HepG2 (cell line): ENCODE measurements at regions not wholly inside any gene's neighbourhood (a gene's known extent, or its start where the extent isn't known, plus 50 kb on each side); places are given as distances from the start of the nearest gene placed in this dataset.

Experiments
- ATAC-seq: fragments of 200-7000 bp; cut with Tn5 transposase; 3 replicates; pipeline ENCODE4 v1.9.1; 2020; ENCODE audit warnings: mild to moderate bottlenecking, moderate library complexity
- BruUV-seq: library from RNA; stranded (reverse); fragments of 400-500 nt; replicated peaks from 2 replicates; lab custom pipeline; 2021; lab: Mats Ljungman, UMichigan
- CTCF ChIA-PET: fragments of 300-600 bp; formaldehyde crosslinking; extraction: SDS; loops from one replicate; lab custom pipeline; 2021; ENCODE audit warnings: low total read pairs, inconsistent platforms, low intra/inter-chr PET ratio; lab: Yijun Ruan, JAX
- POLR2A ChIA-PET: fragments of 350-600 bp; sonication (Branson Sonifier 250); formaldehyde crosslinking; loops from one replicate; lab custom pipeline; 2020; ENCODE audit warnings: antibody characterized with exemption, inconsistent platforms; lab: Yijun Ruan, JAX
- DNase-seq: peaks from one replicate; pipeline ENCODE4 v3.0.0-alpha.2; 2015; ENCODE audit warnings: low spot score
- FAIRE-seq: peaks from 3 replicates; lab custom pipeline; 2011; peaks lifted over from hg19 to GRCh38; lab: Jason Lieb, UNC
- H2AFZ ChIP-seq: one replicate; pipeline ENCODE4 v1.6.1; 2011; ENCODE audit warnings: low read length, inconsistent platforms
- H3K27ac ChIP-seq: fragments of 300-600 bp; 3 replicates; pipeline ENCODE4 v1.8.0; 2011; ENCODE audit warnings: mixed run types, mild to moderate bottlenecking, mixed read lengths, low read length, inconsistent platforms; ENCODE audit not compliant: insufficient read depth; ENCODE audit errors: extremely low read length
- H3K27me3 ChIP-seq, 2 experiments: fragments of 200-600 bp in 1 of 2; 2 replicates in 1 of 2; 3 replicates in 1 of 2; pipeline versions ENCODE4 v1.6.0 to v1.8.0; 2011; ENCODE audit warnings: low read length in 2 of 2, mild to moderate bottlenecking in 2 of 2, moderate library complexity in 2 of 2, inconsistent platforms in 1 of 2; ENCODE audit not compliant: insufficient read depth in 2 of 2, control insufficient read depth in 1 of 2
- H3K36me3 ChIP-seq, 2 experiments: fragments of 200-600 bp in 1 of 2; replicated peaks in 1 of 2; 2 replicates in 1 of 2; 3 replicates in 1 of 2; pipeline versions ENCODE4 v1.5.1 to v1.8.0; 2011; ENCODE audit warnings: low read length in 2 of 2, inconsistent platforms in 1 of 2; ENCODE audit not compliant: insufficient read depth in 2 of 2, control insufficient read depth in 1 of 2
- H3K4me1 ChIP-seq: 2 replicates; pipeline ENCODE4 v1.5.1; 2012; ENCODE audit warnings: low read length, inconsistent platforms; ENCODE audit not compliant: insufficient read depth
- H3K4me2 ChIP-seq: 2 replicates; pipeline ENCODE4 v1.6.0; 2011; ENCODE audit warnings: low read depth, low read length, inconsistent platforms
- H3K4me3 ChIP-seq, 3 experiments: fragments of 200-600 bp in 1 of 3; sonication (generic), shearing (Covaris generic) in 1 of 3; replicated peaks in 1 of 3; 2 replicates each; pipeline ENCODE4 v1.5.1; 2011 to 2016; ENCODE audit warnings: low read length in 3 of 3, inconsistent platforms in 2 of 3, low read depth in 2 of 3, mild to moderate bottlenecking in 2 of 3, control low read depth in 1 of 3, mixed read lengths in 1 of 3; ENCODE audit not compliant: insufficient read depth in 1 of 3
- H3K79me2 ChIP-seq: one replicate; pipeline ENCODE4 v1.6.1; 2011; ENCODE audit warnings: low read length, inconsistent platforms; ENCODE audit not compliant: insufficient read depth
- H3K9ac ChIP-seq: 2 replicates; pipeline ENCODE4 v1.6.0; 2011; ENCODE audit warnings: mild to moderate bottlenecking, low read depth, low read length, inconsistent platforms; ENCODE audit not compliant: insufficient read depth
- H3K9me3 ChIP-seq: 2 replicates; pipeline ENCODE4 v1.5.1; 2012; ENCODE audit warnings: mild to moderate bottlenecking, low read length
- H4K20me1 ChIP-seq: 2 replicates; pipeline ENCODE4 v1.6.0; 2011; ENCODE audit warnings: inconsistent platforms, mild to moderate bottlenecking, low read length, moderate library complexity; ENCODE audit not compliant: insufficient read depth
- ATF6 ChIP-seq: sonication (generic); formaldehyde crosslinking; conservative IDR thresholded peaks from 2 replicates; pipeline ENCODE4 v1.4.0; 2020; ENCODE audit warnings: missing genetic modification reagents
- BATF2 ChIP-seq: sonication (generic); formaldehyde crosslinking; IDR thresholded peaks from 2 replicates; pipeline ENCODE4 v1.8.0; 2022; ENCODE audit warnings: mild to moderate bottlenecking, missing genetic modification reagents, moderate library complexity
- KMT2B ChIP-seq: IDR thresholded peaks from 2 replicates; pipeline ENCODE4 v1.6.1; 2016; ENCODE audit warnings: missing genetic modification reagents, missing compliant biosample characterization
- MAX ChIP-seq: IDR thresholded peaks from 2 replicates; pipeline ENCODE4 v1.6.1; 2012; ENCODE audit warnings: inconsistent platforms
- NFKB2 ChIP-seq: sonication (generic); formaldehyde crosslinking; IDR thresholded peaks from 2 replicates; pipeline ENCODE4 v1.4.0; 2020; ENCODE audit warnings: missing genetic modification reagents, borderline replicate concordance
- RNF2 ChIP-seq: fragments of 450-650 bp; conservative IDR thresholded peaks from 2 replicates; pipeline ENCODE4 v1.6.1; 2016; ENCODE audit warnings: low read depth
- SMARCE1 ChIP-seq: fragments of 450-650 bp; IDR thresholded peaks from 2 replicates; pipeline ENCODE4 v1.6.1; 2017; ENCODE audit warnings: borderline replicate concordance
- ZFP41 ChIP-seq: sonication (generic); formaldehyde crosslinking; IDR thresholded peaks from 2 replicates; pipeline ENCODE4 v1.4.0; 2020; ENCODE audit warnings: mild to moderate bottlenecking, missing genetic modification reagents, borderline replicate concordance
- ZKSCAN8 ChIP-seq: IDR thresholded peaks from 2 replicates; pipeline ENCODE4 v1.6.1; 2016; ENCODE audit warnings: borderline replicate concordance, missing genetic modification reagents, missing compliant biosample characterization
- ZNF331 ChIP-seq: sonication (generic); formaldehyde crosslinking; IDR thresholded peaks from 2 replicates; pipeline ENCODE4 v1.4.0; 2020; ENCODE audit warnings: missing genetic modification reagents
- ZNF354B ChIP-seq: sonication (generic); formaldehyde crosslinking; IDR thresholded peaks from 2 replicates; pipeline ENCODE4 v1.8.0; 2022; ENCODE audit warnings: mild to moderate bottlenecking, missing genetic modification reagents
- ZNF557 ChIP-seq: sonication (generic); formaldehyde crosslinking; IDR thresholded peaks from 2 replicates; pipeline ENCODE4 v1.4.0; 2020; ENCODE audit warnings: missing genetic modification reagents
- ZXDC ChIP-seq: sonication (generic); formaldehyde crosslinking; IDR thresholded peaks from 2 replicates; pipeline ENCODE4 v1.5.0; 2020; ENCODE audit warnings: mild to moderate bottlenecking, missing genetic modification reagents
- in situ Hi-C: cut with HindIII; loops from 2 replicates; pipeline ENCODE4 v1.10.0; 2017; ENCODE audit warnings: low pct_unique_long_range_greater_than_20kb; ENCODE audit not compliant: extremely low pct_ligation_motif_present
- intact Hi-C: fragments of 100-400 bp; cut with micrococcal nuclease; formaldehyde crosslinking; loops from one replicate; pipeline ENCODE4 v1.10.0; 2022; ENCODE audit not compliant: unreplicated experiment

GRCh38 chr12:58066296-58066695, 124.9 kb downstream of the ATP23 start:
- Histone ChIP-seq H4K20me1 (no peaks in the 10 kb centered on the region), H3K4me1 (no peaks in the 10 kb centered on the region), H3K9me3 (no peaks in the 10 kb centered on the region), H3K4me3 (no peak overlapping the region), H3K27ac (no peak overlapping the region), H3K27me3 (no peaks in the 10 kb centered on the region), H3K79me2 (no peaks in the 10 kb centered on the region), H2AFZ (no peak overlapping the region), H3K4me2 (no peak overlapping the region), H3K9ac (no peak overlapping the region), H3K36me3 (no peaks in the 10 kb centered on the region)
- in situ Hi-C loops = no loop called here
- DNase-seq = no peak
- ChIA-PET CTCF (no interaction called here), POLR2A (no interaction called here)
- no peak for ATAC-seq
- no peak for FAIRE-seq
- TF ChIP-seq BATF2 (CRISPR knock-in tag) (no peak), ZKSCAN8 (CRISPR knock-in tag) (no peak), KMT2B (CRISPR knock-in tag) (no peak), ZNF354B (no peak), ZFP41 (CRISPR knock-in tag) (no peak), ZNF557 (no peak), ZNF331 (CRISPR knock-in tag) (no peak), SMARCE1 (no peak), RNF2 (no peak), NFKB2 (CRISPR knock-in tag) (no peak), MAX (no peak), ZXDC (no peak), ATF6 (CRISPR knock-in tag) (no peak)
- intact Hi-C loops = no loop called here
- BruUV-seq = no TSS peak
